H1 (cell line): ENCODE measurements at regions not wholly inside any gene's neighbourhood (a gene's known extent, or its start where the extent isn't known, plus 50 kb on each side); places are given as distances from the start of the nearest gene placed in this dataset.

Source experiments
- CTCF ChIA-PET: fragments of 300-600 bp; sonication (Branson Sonifier 250); formaldehyde crosslinking; loops from one replicate; lab custom pipeline; 2021; ENCODE audit not compliant: partially characterized antibody; lab: Charles Lee
- POLR2A ChIA-PET: fragments of 300-600 bp; sonication (Branson Sonifier 250); formaldehyde crosslinking; loops from one replicate; lab custom pipeline; 2021; ENCODE audit warnings: inconsistent platforms; ENCODE audit not compliant: partially characterized antibody; lab: Charles Lee
- DNase-seq, 2 experiments: peaks; one replicate each; pipeline versions ENCODE4 v3.0.0 to v3.0.0-alpha.2; 2010 to 2022; ENCODE audit warnings: low spot score in 2 of 2, low read depth in 1 of 2, mixed read lengths in 1 of 2
- FAIRE-seq: peaks from 2 replicates; lab custom pipeline; 2011; peaks lifted over from hg19 to GRCh38; lab: Jason Lieb, UNC
- H2AFZ ChIP-seq: 2 replicates; pipeline ENCODE4 v1.8.1; 2012; ENCODE audit warnings: low read length, inconsistent platforms
- H2AK5ac ChIP-seq: 2 replicates; pipeline ENCODE4 v1.6.1; 2013; ENCODE audit warnings: low read depth, low read length
- H2BK120ac ChIP-seq: replicated peaks from 2 replicates; pipeline ENCODE3; 2013; ENCODE audit warnings: low read depth, low read length, inconsistent platforms
- H2BK12ac ChIP-seq: 2 replicates; pipeline ENCODE4 v1.6.1; 2013; ENCODE audit warnings: low read depth, low read length
- H2BK15ac ChIP-seq: 2 replicates; pipeline ENCODE4 v1.6.1; 2013; ENCODE audit warnings: low read length
- H2BK20ac ChIP-seq: 2 replicates; pipeline ENCODE4 v1.6.1; 2013; ENCODE audit warnings: low read length
- H2BK5ac ChIP-seq: 2 replicates; pipeline ENCODE4 v1.6.1; 2013; ENCODE audit warnings: low read depth, low read length
- H3K14ac ChIP-seq: 2 replicates; pipeline ENCODE4 v1.6.1; 2013; ENCODE audit warnings: inconsistent platforms; ENCODE audit not compliant: insufficient read length
- H3K18ac ChIP-seq: 2 replicates; pipeline ENCODE4 v1.6.1; 2013; ENCODE audit warnings: low read length; ENCODE audit errors: extremely low read depth
- H3K23ac ChIP-seq: 2 replicates; pipeline ENCODE4 v1.6.1; 2013; ENCODE audit warnings: inconsistent platforms; ENCODE audit not compliant: insufficient read length
- H3K23me2 ChIP-seq: 2 replicates; pipeline ENCODE4 v1.6.1; 2013; ENCODE audit warnings: low read depth, low read length
- H3K27ac ChIP-seq: 2 replicates; pipeline ENCODE4 v1.6.1; 2011; ENCODE audit warnings: low read depth, low read length, inconsistent platforms
- H3K27me3 ChIP-seq, 4 experiments: replicated peaks in 1 of 4; 1 replicate in 1 of 4; 2 replicates in 3 of 4; pipeline versions ENCODE4 v1.6.1 to v1.8.1; 2011 to 2013; ENCODE audit warnings: low read length in 3 of 4, mild to moderate bottlenecking in 3 of 4, inconsistent platforms in 2 of 4, mixed read lengths in 2 of 4, moderate library complexity in 1 of 4; ENCODE audit not compliant: control insufficient read depth in 3 of 4, insufficient read depth in 3 of 4; ENCODE audit errors: extremely low read depth in 1 of 4
- H3K36me3 ChIP-seq, 4 experiments: 2 replicates each; pipeline versions ENCODE4 v1.6.1 to v1.8.1; 2011 to 2013; ENCODE audit warnings: mild to moderate bottlenecking in 4 of 4, low read length in 3 of 4, moderate library complexity in 2 of 4, control low read depth in 1 of 4, inconsistent platforms in 1 of 4; ENCODE audit not compliant: insufficient read depth in 4 of 4, control insufficient read depth in 2 of 4
- H3K4ac ChIP-seq: replicated peaks from 2 replicates; pipeline ENCODE3; 2013; ENCODE audit warnings: low read length, low read depth, mixed read lengths, inconsistent platforms; ENCODE audit not compliant: insufficient read length
- H3K4me1 ChIP-seq, 4 experiments: replicated peaks in 1 of 4; 1 replicate in 1 of 4; 2 replicates in 3 of 4; pipeline versions ENCODE4 v1.6.1 to v1.8.1; 2011 to 2013; ENCODE audit warnings: low read length in 3 of 4, inconsistent platforms in 2 of 4, mixed read lengths in 1 of 4; ENCODE audit not compliant: insufficient read depth in 4 of 4, control insufficient read depth in 3 of 4
- H3K4me2 ChIP-seq, 2 experiments: 2 replicates each; pipeline versions ENCODE4 v1.6.1 to v1.8.1; 2011 to 2013; ENCODE audit warnings: low read depth in 2 of 2, low read length in 2 of 2, control low read depth in 1 of 2, inconsistent platforms in 1 of 2, mild to moderate bottlenecking in 1 of 2; ENCODE audit not compliant: insufficient read depth in 1 of 2
- H3K4me3 ChIP-seq, 4 experiments: fragments of 200-600, 300-600 bp in 1 of 4; sonication (generic), shearing (Covaris generic), sonication (Bioruptor Twin) in 1 of 4; 2 replicates each; pipeline versions ENCODE4 v1.5.1 to v1.8.1; 2011 to 2016; ENCODE audit warnings: low read length in 4 of 4, low read depth in 3 of 4, control low read depth in 2 of 4, inconsistent platforms in 2 of 4, mild to moderate bottlenecking in 2 of 4, mixed read lengths in 1 of 4, moderate library complexity in 1 of 4; ENCODE audit not compliant: insufficient read depth in 2 of 4; ENCODE audit errors: extremely low read depth in 1 of 4
- H3K56ac ChIP-seq: replicated peaks from 2 replicates; pipeline ENCODE3; 2013; ENCODE audit warnings: low read depth, mild to moderate bottlenecking, mixed read lengths, low read length, inconsistent platforms; ENCODE audit not compliant: insufficient read length
- H3K79me1 ChIP-seq: 2 replicates; pipeline ENCODE4 v1.6.1; 2013; ENCODE audit warnings: low read depth, low read length, control low read depth
- H3K79me2 ChIP-seq, 2 experiments: 2 replicates each; pipeline versions ENCODE4 v1.6.1 to v1.8.1; 2012 to 2013; ENCODE audit warnings: low read length in 2 of 2, mild to moderate bottlenecking in 2 of 2, inconsistent platforms in 1 of 2; ENCODE audit not compliant: insufficient read depth in 2 of 2, control insufficient read depth in 1 of 2
- H3K9ac ChIP-seq, 4 experiments: replicated peaks in 1 of 4; 1 replicate in 1 of 4; 2 replicates in 3 of 4; pipeline versions ENCODE4 v1.6.1 to v1.8.1; 2011 to 2013; ENCODE audit warnings: low read depth in 3 of 4, low read length in 3 of 4, control low read depth in 2 of 4, mild to moderate bottlenecking in 2 of 4, moderate library complexity in 2 of 4, inconsistent platforms in 1 of 4; ENCODE audit errors: extremely low read depth in 1 of 4
- H3K9me3 ChIP-seq, 2 experiments: 2 replicates each; pipeline versions ENCODE4 v1.6.1 to v1.8.1; 2012 to 2013; ENCODE audit warnings: mild to moderate bottlenecking in 2 of 2, moderate library complexity in 2 of 2, control low read depth in 1 of 2, inconsistent platforms in 1 of 2, low read depth in 1 of 2, low read length in 1 of 2, mixed read lengths in 1 of 2; ENCODE audit not compliant: insufficient read depth in 2 of 2
- H4K20me1 ChIP-seq, 2 experiments: replicated peaks in 1 of 2; 2 replicates each; pipeline versions ENCODE3 to v1.8.1; 2011 to 2013; ENCODE audit warnings: inconsistent platforms in 2 of 2, low read length in 2 of 2, mild to moderate bottlenecking in 1 of 2; ENCODE audit not compliant: insufficient read depth in 2 of 2, control insufficient read depth in 1 of 2
- H4K5ac ChIP-seq: 2 replicates; pipeline ENCODE4 v1.6.1; 2013; ENCODE audit warnings: low read length, low read depth, mixed read lengths, inconsistent platforms; ENCODE audit not compliant: insufficient read length
- H4K8ac ChIP-seq: 2 replicates; pipeline ENCODE4 v1.8.0; 2013; ENCODE audit warnings: mild to moderate bottlenecking, moderate library complexity, low read length, inconsistent platforms; ENCODE audit not compliant: insufficient read depth; ENCODE audit errors: extremely low read depth
- H4K91ac ChIP-seq: replicated peaks from 2 replicates; pipeline ENCODE3; 2013; ENCODE audit warnings: low read length, mixed read lengths, inconsistent platforms; ENCODE audit not compliant: insufficient read length
- CTBP2 ChIP-seq: IDR thresholded peaks from 2 replicates; pipeline ENCODE4 v1.7.0; 2011; ENCODE audit warnings: borderline replicate concordance, mild to moderate bottlenecking, moderate library complexity, mixed read lengths, low read length; ENCODE audit not compliant: insufficient read depth, insufficient read length
- MAX ChIP-seq: IDR thresholded peaks from 2 replicates; pipeline ENCODE4 v1.6.1; 2012; ENCODE audit warnings: inconsistent platforms
- NANOG ChIP-seq: IDR thresholded peaks from 2 replicates; pipeline ENCODE4 v1.6.1; 2011; ENCODE audit warnings: low read length, low read depth, mild to moderate bottlenecking, inconsistent platforms; ENCODE audit not compliant: insufficient read depth, poor library complexity, severe bottlenecking
- TAF7 ChIP-seq: optimal IDR thresholded peaks from 2 replicates; pipeline ENCODE3; 2011; ENCODE audit warnings: low read depth, mild to moderate bottlenecking, inconsistent platforms, low read length, moderate library complexity, borderline replicate concordance
- USF2 ChIP-seq: IDR thresholded peaks from 2 replicates; pipeline ENCODE4 v1.6.1; 2011; ENCODE audit warnings: low read length, improper control_type of control experiment
- YY1 ChIP-seq: IDR thresholded peaks from 2 replicates; pipeline ENCODE4 v1.6.1; 2011; ENCODE audit warnings: low read depth, mild to moderate bottlenecking, low read length
- WGBS, 2 experiments: shearing (Covaris generic) in 1 of 2; methylation state at CpG; one replicate each; pipeline versions ENCODE4 v1.1.6 to v1.1.7; 2013 to 2015; ENCODE audit warnings: low lambda C conversion rate in 2 of 2, mixed read lengths in 2 of 2, inconsistent platforms in 1 of 2, low coverage in 1 of 2, missing lambda C conversion rate in 1 of 2; ENCODE audit not compliant: insufficient replicate concordance in 2 of 2, insufficient coverage in 1 of 2, insufficient read length in 1 of 2; ENCODE audit errors: extremely low coverage in 1 of 2, missing lambda C conversion rate in 1 of 2; 5-methylcytosine and 5-hydroxymethylcytosine counted together

- DNase-seq (no peak), FAIRE-seq (no peak)
- Histone ChIP-seq H3K4me1 (no peaks in the 10 kb centered on the region), H3K23me2 (no peaks in the 10 kb centered on the region), H3K4ac (no peak overlapping the region), H3K36me3 (no peaks in the 10 kb centered on the region), H2BK120ac (no peak overlapping the region), H2BK15ac (no peak overlapping the region), H2BK5ac (no peak overlapping the region), H3K23ac (no peak overlapping the region), H3K27me3 (no peaks in the 10 kb centered on the region), H3K79me2 (no peaks in the 10 kb centered on the region), H4K5ac (no peak overlapping the region), H4K20me1 (no peaks in the 10 kb centered on the region), H3K14ac (no peak overlapping the region), H4K8ac (no peak overlapping the region), H3K9ac (no peak overlapping the region), H3K27ac (no peak overlapping the region), H3K56ac (no peak overlapping the region), H2AK5ac (no peak overlapping the region), H3K4me2 (no peak overlapping the region), H2AFZ (no peak overlapping the region), H2BK20ac (no peak overlapping the region), H4K91ac (no peak overlapping the region), H3K9me3 (no peaks in the 10 kb centered on the region), H3K18ac (no peak overlapping the region), H3K79me1 (no peaks in the 10 kb centered on the region), H2BK12ac (no peak overlapping the region), H3K4me3 (no peak overlapping the region)
- 0% methylated on average over 1 of the region's 1 CpG; no CpG with 5 or more reads in 1 of the 2 experiments for WGBS, 2 experiments
- TF ChIP-seq YY1 (no peak), USF2 (no peak), MAX (no peak), TAF7 (no peak), CTBP2 (no peak), NANOG (no peak)
- ChIA-PET CTCF (interaction anchor here (0.5 to 1.0 kb wide), 2 partner anchors 9 to 11 kb away, joined by 3 read pairs; no protein-coding TSS in a partner anchor), POLR2A (no interaction called here)
Observed at GRCh38 chr1:213541641-213542040, 446.1 kb upstream of the PROX1 start.
